HL-60 (cell line): ENCODE measurements at regions not wholly inside any gene's neighbourhood (a gene's known extent, or its start where the extent isn't known, plus 50 kb on each side); places are given as distances from the start of the nearest gene placed in this dataset.

Experiments used
- DNase-seq, 2 experiments: peaks; one replicate each; pipeline ENCODE4 v3.0.0-alpha.2; 2010 to 2020; ENCODE audit warnings: low read depth in 1 of 2, low spot score in 1 of 2
- H3K27ac ChIP-seq: fragments of 250-450 bp; sonication (Bioruptor Pico); replicated peaks from 2 replicates; pipeline ENCODE4 v1.5.1; 2020; ENCODE audit warnings: mild to moderate bottlenecking, moderate library complexity
- H3K27me3 ChIP-seq: fragments of 250-450 bp; sonication (Bioruptor Pico); 2 replicates; pipeline ENCODE4 v1.5.1; 2021; ENCODE audit warnings: mild to moderate bottlenecking, moderate library complexity; ENCODE audit not compliant: insufficient read depth, poor library complexity, severe bottlenecking
- H3K4me3 ChIP-seq: replicated peaks from 2 replicates; pipeline ENCODE4 v1.5.1; 2011; ENCODE audit warnings: mild to moderate bottlenecking, control low read depth, low read length; ENCODE audit not compliant: insufficient read depth
- CTCF ChIP-seq: IDR thresholded peaks from one replicate; pipeline ENCODE4 v1.5.1; 2011; ENCODE audit warnings: low read length, control low read depth, inconsistent platforms; ENCODE audit not compliant: insufficient read depth
- GABPA ChIP-seq: IDR thresholded peaks from 2 replicates; pipeline ENCODE4 v1.6.1; 2012; ENCODE audit warnings: low read depth
- POLR2AphosphoS5 ChIP-seq: IDR thresholded peaks from 2 replicates; pipeline ENCODE4 v1.6.1; 2012; ENCODE audit warnings: low read depth
- REST ChIP-seq: IDR thresholded peaks from 2 replicates; pipeline ENCODE4 v1.6.1; 2012; ENCODE audit warnings: low read depth; ENCODE audit not compliant: insufficient replicate concordance
- SPI1 ChIP-seq: IDR thresholded peaks from 2 replicates; pipeline ENCODE4 v1.6.1; 2012; ENCODE audit warnings: low read depth, mild to moderate bottlenecking, borderline replicate concordance

GRCh38 chr12:74689071-74689655 is 151.5 kb downstream of the ATXN7L3B start:
- no peak overlapping the region for H3K27ac ChIP-seq
- no peak overlapping the region for H3K4me3 ChIP-seq
- no peaks in the 10 kb centered on the region for H3K27me3 ChIP-seq
- TF ChIP-seq GABPA (no peak), CTCF (peak; percentile 39)
- DNase-seq, result no peak

GRCh38 chr12:74689929-74690328 is 152.3 kb downstream of the ATXN7L3B start:
- no peaks in the 10 kb centered on the region for H3K27me3 ChIP-seq
- no peak overlapping the region for H3K27ac ChIP-seq
- H3K4me3 ChIP-seq, result no peak overlapping the region
- TF ChIP-seq GABPA (no peak), REST (no peak), CTCF (no peak), SPI1 (no peak), POLR2AphosphoS5 (no peak)
- DNase-seq, result no peak

GRCh38 chr12:74719447-74719846 is 181.8 kb downstream of the ATXN7L3B start:
- TF ChIP-seq SPI1 (no peak), POLR2AphosphoS5 (no peak), REST (no peak), CTCF (no peak), GABPA (no peak)
- Histone ChIP-seq H3K4me3 (no peak overlapping the region), H3K27ac (no peak overlapping the region), H3K27me3 (no peaks in the 10 kb centered on the region)
- no peak for DNase-seq

GRCh38 chr12:74722709-74723108 is 185.1 kb downstream of the ATXN7L3B start:
- Histone ChIP-seq H3K27ac (no peak overlapping the region), H3K4me3 (no peak overlapping the region), H3K27me3 (no peaks in the 10 kb centered on the region)
- TF ChIP-seq SPI1 (no peak), REST (no peak), POLR2AphosphoS5 (no peak), CTCF (no peak), GABPA (no peak)
- DNase-seq, result no peak
